ENCODE measurements at regions not wholly inside any gene's neighbourhood (a gene's known extent, or its start where the extent isn't known, plus 50 kb on each side); places are given as distances from the start of the nearest gene placed in this dataset.
"Not testable (repeated sequence)": the region's sequence is repeated elsewhere in the genome, so short reads cannot be mapped to it uniquely, and the experiment has no call there.

DNA sequence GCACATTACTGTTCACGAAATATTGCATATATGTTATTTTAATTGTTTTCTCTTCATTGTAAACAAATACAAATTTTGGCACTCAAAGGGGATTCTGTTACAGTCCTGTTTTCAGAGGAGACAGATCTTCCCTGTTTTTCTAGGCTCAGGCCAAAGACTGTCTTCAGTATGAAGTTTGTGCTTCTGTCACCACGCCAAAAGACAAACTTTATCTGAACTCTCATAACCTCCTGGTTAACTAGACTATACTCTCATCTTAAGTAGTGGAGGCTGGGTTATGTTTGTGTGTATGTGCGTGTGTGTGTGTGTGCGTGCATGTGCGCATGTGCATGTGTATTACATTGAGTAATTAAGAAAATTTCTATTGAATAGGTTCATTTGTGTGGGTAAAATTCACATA, 676.8 kb upstream of the HS3ST1 start:
- TF ChIP-seq, protein P1, sequence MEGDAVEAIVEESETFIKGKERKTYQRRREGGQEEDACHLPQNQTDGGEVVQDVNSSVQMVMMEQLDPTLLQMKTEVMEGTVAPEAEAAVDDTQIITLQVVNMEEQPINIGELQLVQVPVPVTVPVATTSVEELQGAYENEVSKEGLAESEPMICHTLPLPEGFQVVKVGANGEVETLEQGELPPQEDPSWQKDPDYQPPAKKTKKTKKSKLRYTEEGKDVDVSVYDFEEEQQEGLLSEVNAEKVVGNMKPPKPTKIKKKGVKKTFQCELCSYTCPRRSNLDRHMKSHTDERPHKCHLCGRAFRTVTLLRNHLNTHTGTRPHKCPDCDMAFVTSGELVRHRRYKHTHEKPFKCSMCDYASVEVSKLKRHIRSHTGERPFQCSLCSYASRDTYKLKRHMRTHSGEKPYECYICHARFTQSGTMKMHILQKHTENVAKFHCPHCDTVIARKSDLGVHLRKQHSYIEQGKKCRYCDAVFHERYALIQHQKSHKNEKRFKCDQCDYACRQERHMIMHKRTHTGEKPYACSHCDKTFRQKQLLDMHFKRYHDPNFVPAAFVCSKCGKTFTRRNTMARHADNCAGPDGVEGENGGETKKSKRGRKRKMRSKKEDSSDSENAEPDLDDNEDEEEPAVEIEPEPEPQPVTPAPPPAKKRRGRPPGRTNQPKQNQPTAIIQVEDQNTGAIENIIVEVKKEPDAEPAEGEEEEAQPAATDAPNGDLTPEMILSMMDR (IDR thresholded peaks at IDR 0.05; ENCODE audit: low read depth, low read length) = no peak
- H3K27me3 ChIP-seq (ENCODE audit: insufficient read depth, low read depth, severe bottlenecking) = no peaks in the 10 kb centered on the region
- H3K36me3 ChIP-seq = no peaks in the 10 kb centered on the region

DNA sequence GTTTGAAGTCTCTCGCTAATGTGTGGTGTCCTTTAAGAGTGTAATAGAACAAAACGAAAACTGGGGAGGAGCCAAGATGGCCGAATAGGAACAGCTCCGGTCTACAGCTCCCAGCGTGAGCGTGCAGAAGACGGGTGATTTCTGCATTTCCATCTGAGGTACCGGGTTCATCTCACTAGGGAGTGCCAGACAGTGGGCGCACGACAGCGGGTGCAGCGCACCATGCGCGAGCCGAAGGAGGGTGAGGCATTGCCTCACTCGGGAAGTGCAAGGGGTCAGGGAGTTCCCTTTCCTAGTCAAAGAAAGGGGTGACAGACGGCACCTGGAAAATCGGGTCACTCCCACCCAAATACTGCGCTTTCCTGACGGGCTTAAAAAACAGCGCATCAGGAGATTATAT, 661.2 kb upstream of the HS3ST1 start:
- H3K36me3 ChIP-seq; H3K9me3 ChIP-seq (ENCODE audit: severe bottlenecking); H3K27ac ChIP-seq; H3K4me3 ChIP-seq (ENCODE audit: low read depth, low read length); DNase-seq; H3K27me3 ChIP-seq (ENCODE audit: insufficient read depth, low read depth, severe bottlenecking): not testable (repeated sequence)

More for the DNA sequence above, 676.8 kb upstream of the HS3ST1 start:
- no peak overlapping the region for H3K27ac ChIP-seq
- H3K9me3 ChIP-seq (ENCODE audit: severe bottlenecking) = no peaks in the 10 kb centered on the region
- no peak overlapping the region for H3K4me3 ChIP-seq (ENCODE audit: low read depth, low read length)
- no peak for DNase-seq

DNA sequence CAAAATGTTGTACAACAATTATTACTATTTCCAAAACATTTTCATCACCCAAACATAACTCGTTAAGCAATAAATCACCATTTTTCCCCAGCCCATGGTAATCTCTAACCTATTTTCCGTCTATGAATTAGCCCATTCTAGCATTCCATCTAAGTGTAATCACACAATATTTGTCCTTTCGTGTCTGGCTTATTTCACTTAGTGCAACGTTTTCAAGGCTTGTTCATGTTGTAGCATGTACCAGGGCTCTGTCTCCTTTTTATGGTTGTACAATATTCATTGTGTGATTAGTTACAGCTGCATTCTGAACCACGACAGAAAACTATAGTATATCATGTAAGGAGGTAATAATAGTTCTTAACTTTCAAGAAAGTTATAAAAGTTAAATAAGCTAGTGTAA, 656.0 kb upstream of the HS3ST1 start:
- Histone ChIP-seq H3K27ac (no peak overlapping the region), H3K4me3 (ENCODE audit: low read depth, low read length) (no peak overlapping the region), H3K36me3 (no peaks in the 10 kb centered on the region), H3K9me3 (ENCODE audit: severe bottlenecking) (no peaks in the 10 kb centered on the region), H3K27me3 (ENCODE audit: insufficient read depth, low read depth, severe bottlenecking) (no peaks in the 10 kb centered on the region)
- TF ChIP-seq, protein P1 (IDR thresholded peaks at IDR 0.05; ENCODE audit: low read depth, low read length) = no peak
- DNase-seq = no peak

DNA sequence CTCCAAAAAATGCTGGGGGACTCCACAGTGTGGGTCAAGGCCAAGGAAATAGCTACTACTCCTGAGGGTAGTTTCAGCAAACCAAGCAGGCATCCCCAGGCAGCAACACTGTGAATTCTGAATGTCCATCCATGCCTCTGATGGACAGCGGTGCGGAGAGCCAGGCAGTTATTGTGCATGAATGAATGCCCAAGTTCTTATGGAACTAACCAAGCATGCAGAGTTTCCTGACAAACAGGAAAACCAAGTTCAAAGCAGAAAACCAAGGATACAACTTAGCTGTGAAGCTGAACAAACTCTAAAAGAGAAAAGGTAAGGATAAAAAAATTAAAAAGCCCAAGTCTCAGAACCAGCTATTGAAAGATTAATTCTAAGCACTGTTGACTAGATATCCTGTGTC, 642.6 kb upstream of the HS3ST1 start:
- Histone ChIP-seq H3K27ac (no peak overlapping the region), H3K27me3 (ENCODE audit: insufficient read depth, low read depth, severe bottlenecking) (no peaks in the 10 kb centered on the region), H3K4me3 (ENCODE audit: low read depth, low read length) (no peak overlapping the region), H3K9me3 (ENCODE audit: severe bottlenecking) (no peaks in the 10 kb centered on the region), H3K36me3 (no peaks in the 10 kb centered on the region)
- TF ChIP-seq, protein P1 (IDR thresholded peaks at IDR 0.05; ENCODE audit: low read depth, low read length) = no peak
- no peak for DNase-seq

DNA sequence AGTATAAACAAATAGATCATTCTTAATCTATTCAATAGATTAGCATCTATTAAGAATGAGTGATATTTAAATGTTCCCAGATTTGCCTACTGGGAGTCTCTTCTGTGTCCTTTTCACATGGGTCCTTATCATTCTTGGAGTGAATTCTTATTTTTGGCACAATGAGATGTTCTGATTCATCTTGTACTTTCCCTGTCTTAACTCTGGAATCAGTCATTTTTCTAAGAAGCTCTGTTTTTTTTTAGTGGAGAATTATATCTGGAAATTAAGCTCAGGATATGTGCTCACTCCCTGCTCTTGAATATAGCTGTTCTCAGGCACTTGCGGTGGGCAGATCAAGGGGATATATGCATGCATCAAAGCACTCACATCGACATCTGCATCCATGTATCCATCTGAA, 625.3 kb upstream of the HS3ST1 start:
- TF ChIP-seq, protein P1 (IDR thresholded peaks at IDR 0.05; ENCODE audit: low read depth, low read length) = no peak
- H3K27me3 ChIP-seq (ENCODE audit: insufficient read depth, low read depth, severe bottlenecking) = no peaks in the 10 kb centered on the region
- H3K27ac ChIP-seq = no peak overlapping the region
- no peak for DNase-seq
- no peaks in the 10 kb centered on the region for H3K36me3 ChIP-seq
- H3K9me3 ChIP-seq (ENCODE audit: severe bottlenecking) = no peaks in the 10 kb centered on the region
- H3K4me3 ChIP-seq (ENCODE audit: low read depth, low read length) = no peak overlapping the region

DNA sequence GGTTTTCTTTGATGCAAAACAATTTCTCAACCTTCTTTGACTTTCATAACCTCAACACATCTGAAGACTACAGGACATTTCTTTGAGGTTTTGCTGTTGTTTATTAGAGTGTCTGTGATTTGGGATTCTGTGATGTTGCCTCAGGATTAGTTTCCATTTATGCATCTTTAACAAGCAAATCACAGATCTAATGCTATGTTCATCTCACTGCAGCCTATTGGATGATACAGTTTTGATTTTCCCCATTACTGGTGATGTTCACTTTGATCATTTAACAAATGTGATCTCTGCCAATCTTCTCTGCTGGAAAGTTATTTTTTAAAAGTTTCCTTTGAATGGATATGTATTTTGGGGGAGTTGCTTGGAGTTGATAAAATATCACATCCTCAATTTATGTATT, 624.9 kb upstream of the HS3ST1 start:
- H3K27me3 ChIP-seq (ENCODE audit: insufficient read depth, low read depth, severe bottlenecking) = no peaks in the 10 kb centered on the region
- H3K27ac ChIP-seq = no peak overlapping the region
- DNase-seq = no peak
- H3K9me3 ChIP-seq (ENCODE audit: severe bottlenecking) = no peaks in the 10 kb centered on the region
- H3K36me3 ChIP-seq = no peaks in the 10 kb centered on the region
- TF ChIP-seq, protein P1 (IDR thresholded peaks at IDR 0.05; ENCODE audit: low read depth, low read length) = no peak
- no peak overlapping the region for H3K4me3 ChIP-seq (ENCODE audit: low read depth, low read length)
